ENCODE measurements at regions not wholly inside any gene's neighbourhood (a gene's known extent, or its start where the extent isn't known, plus 50 kb on each side); places are given as distances from the start of the nearest gene placed in this dataset.
"Not testable (repeated sequence)": the region's sequence is repeated elsewhere in the genome, so short reads cannot be mapped to it uniquely, and the experiment has no call there.

DNA sequence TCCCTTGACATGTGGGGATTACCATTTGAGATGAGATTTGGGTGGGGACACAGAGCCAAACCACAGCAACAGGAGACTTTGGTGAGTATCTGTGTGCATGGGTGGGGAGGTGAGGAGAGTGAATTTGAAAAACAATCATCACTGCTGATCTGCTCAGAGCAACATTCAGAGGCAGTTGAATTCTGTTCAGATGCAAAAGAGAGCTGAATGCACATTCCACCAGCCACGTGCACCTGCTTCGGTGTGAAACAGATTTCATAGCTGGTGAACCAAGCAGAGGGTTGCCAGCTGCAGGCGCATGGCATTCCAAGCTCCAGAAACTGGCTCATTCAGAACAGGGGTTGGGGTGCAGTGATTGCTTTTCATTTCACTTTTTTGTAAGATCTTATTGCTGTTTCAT lies 233.1 kb upstream of the FOXF1 start:
- intact Hi-C loops (cut with DNase I), result no loop called here
- Histone ChIP-seq H3K36me3 (no peaks in the 10 kb centered on the region), H3K9ac (ENCODE audit: low read depth in 2 of 2, low read length in 2 of 2) (no peak overlapping the region), H3K27ac (no peak overlapping the region), H3K9me3 (no peaks in the 10 kb centered on the region), H3K27me3 (no peaks in the 10 kb centered on the region), H3K4me1 (no peaks in the 10 kb centered on the region), H3K4me3 (no peak overlapping the region)
- TF ChIP-seq, protein P1, sequence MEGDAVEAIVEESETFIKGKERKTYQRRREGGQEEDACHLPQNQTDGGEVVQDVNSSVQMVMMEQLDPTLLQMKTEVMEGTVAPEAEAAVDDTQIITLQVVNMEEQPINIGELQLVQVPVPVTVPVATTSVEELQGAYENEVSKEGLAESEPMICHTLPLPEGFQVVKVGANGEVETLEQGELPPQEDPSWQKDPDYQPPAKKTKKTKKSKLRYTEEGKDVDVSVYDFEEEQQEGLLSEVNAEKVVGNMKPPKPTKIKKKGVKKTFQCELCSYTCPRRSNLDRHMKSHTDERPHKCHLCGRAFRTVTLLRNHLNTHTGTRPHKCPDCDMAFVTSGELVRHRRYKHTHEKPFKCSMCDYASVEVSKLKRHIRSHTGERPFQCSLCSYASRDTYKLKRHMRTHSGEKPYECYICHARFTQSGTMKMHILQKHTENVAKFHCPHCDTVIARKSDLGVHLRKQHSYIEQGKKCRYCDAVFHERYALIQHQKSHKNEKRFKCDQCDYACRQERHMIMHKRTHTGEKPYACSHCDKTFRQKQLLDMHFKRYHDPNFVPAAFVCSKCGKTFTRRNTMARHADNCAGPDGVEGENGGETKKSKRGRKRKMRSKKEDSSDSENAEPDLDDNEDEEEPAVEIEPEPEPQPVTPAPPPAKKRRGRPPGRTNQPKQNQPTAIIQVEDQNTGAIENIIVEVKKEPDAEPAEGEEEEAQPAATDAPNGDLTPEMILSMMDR (IDR thresholded peaks at IDR 0.05), result no peak
- DNase-seq, result no peak

DNA sequence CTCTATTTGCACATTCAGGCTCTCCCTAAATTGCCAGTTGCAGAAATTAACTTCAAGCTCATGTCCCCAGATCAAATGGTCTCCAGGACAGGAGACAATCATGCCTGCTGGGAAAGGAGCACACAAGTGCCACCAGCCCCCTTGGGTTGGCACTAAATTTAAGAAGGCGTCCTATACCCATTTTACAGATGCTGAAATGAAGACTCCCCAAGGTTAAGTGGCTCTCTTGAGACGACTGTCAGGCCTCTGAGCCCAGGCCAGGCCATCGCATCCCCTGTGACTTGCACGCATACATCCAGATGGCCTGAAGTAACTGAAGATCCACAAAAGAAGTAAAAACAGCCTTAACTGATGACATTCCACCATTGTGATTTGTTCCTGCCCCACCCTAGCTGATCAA lies 232.5 kb upstream of the FOXF1 start:
- H3K9me3 ChIP-seq; H3K4me3 ChIP-seq; H3K27ac ChIP-seq; H3K9ac ChIP-seq (ENCODE audit: low read depth in 2 of 2, low read length in 2 of 2); intact Hi-C loops (cut with DNase I); H3K4me1 ChIP-seq; H3K36me3 ChIP-seq; H3K27me3 ChIP-seq: not testable (repeated sequence)
- DNase-seq, result peak; percentile 4

DNA sequence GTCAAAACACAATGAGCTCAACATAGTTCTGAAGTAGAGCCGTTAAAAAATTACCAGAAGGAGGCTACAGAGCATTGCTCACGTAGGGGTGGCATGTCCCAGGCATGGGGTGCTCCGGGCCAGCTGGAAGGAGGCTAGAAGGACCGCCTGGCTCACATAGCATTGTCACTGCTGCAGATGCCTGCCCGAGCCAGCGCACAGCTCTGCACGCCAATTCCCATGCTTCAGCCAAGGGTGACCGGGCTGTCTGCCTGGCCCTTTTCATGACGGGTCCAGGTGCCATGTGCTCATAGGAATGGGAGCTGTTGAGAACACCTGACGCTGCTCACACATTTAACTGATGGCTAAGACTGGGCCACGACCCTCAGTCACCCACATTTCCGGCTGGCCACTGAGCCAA lies 228.9 kb upstream of the FOXF1 start:
- Histone ChIP-seq H3K36me3 (no peaks in the 10 kb centered on the region), H3K4me1 (no peaks in the 10 kb centered on the region), H3K9me3 (no peaks in the 10 kb centered on the region), H3K9ac (ENCODE audit: low read depth in 2 of 2, low read length in 2 of 2) (no peak overlapping the region), H3K27me3 (peaks cover 5% of the 10 kb centered on the region), H3K4me3 (no peak overlapping the region), H3K27ac (no peak overlapping the region)
- TF ChIP-seq, protein P1 (IDR thresholded peaks at IDR 0.05), result no peak
- intact Hi-C loops (cut with DNase I), result no loop called here
- peak; percentile 15 for DNase-seq

DNA sequence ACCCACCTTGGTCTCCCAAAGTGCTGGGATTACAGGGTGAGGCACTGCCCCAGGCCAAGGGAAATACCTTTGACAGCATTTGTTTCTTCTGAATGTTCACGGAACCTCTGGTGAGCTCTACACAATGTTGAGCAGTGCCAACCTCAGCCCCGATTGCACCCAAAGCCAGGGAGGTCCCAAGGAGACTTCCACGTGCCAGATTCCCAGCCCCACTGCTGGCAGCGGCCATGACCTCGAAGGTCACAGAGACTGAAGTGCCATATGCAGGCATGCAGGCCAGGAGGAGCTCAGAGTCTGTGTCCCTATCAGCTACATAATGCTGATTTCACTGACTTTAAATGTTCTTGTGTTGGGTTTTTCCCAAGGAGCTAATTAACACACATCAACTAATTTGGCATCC lies 226.4 kb upstream of the FOXF1 start:
- intact Hi-C loops (cut with DNase I), result no loop called here
- Histone ChIP-seq H3K9me3 (no peaks in the 10 kb centered on the region), H3K4me1 (no peaks in the 10 kb centered on the region), H3K9ac (ENCODE audit: low read depth in 2 of 2, low read length in 2 of 2) (no peak overlapping the region), H3K36me3 (no peaks in the 10 kb centered on the region), H3K27ac (no peak overlapping the region), H3K27me3 (peaks cover 26% of the 10 kb centered on the region), H3K4me3 (no peak overlapping the region)
- DNase-seq, result peak; percentile 6
- TF ChIP-seq, protein P1 (IDR thresholded peaks at IDR 0.05), result no peak

DNA sequence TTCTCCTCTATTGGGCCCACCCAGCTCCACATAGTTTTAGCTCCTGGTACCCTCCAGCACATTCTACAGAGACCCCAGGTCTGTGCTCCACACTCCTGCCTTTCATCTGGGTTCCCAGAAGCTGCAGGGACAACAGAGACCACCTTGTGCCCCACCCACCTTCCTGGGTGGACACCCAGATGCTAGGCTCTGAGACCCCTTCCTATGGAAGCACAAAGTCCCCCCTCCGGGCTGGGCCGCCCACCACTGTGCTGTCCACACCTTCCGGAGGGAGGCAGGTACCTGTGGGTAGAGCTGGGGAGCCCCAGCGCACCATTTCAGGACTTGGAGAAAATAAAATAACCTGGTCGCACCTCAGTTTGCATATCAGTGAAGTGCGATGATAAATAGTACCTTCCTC lies 224.9 kb upstream of the FOXF1 start:
- TF ChIP-seq, protein P1 (IDR thresholded peaks at IDR 0.05), result no peak
- intact Hi-C loops (cut with DNase I), result no loop called here
- DNase-seq, result peak; percentile 11
- Histone ChIP-seq H3K4me1 (no peaks in the 10 kb centered on the region), H3K27me3 (peaks cover 34% of the 10 kb centered on the region), H3K4me3 (no peak overlapping the region), H3K27ac (peak overlapping the region; percentile 17), H3K9ac (ENCODE audit: low read depth in 2 of 2, low read length in 2 of 2) (no peak overlapping the region), H3K36me3 (no peaks in the 10 kb centered on the region), H3K9me3 (no peaks in the 10 kb centered on the region)

DNA sequence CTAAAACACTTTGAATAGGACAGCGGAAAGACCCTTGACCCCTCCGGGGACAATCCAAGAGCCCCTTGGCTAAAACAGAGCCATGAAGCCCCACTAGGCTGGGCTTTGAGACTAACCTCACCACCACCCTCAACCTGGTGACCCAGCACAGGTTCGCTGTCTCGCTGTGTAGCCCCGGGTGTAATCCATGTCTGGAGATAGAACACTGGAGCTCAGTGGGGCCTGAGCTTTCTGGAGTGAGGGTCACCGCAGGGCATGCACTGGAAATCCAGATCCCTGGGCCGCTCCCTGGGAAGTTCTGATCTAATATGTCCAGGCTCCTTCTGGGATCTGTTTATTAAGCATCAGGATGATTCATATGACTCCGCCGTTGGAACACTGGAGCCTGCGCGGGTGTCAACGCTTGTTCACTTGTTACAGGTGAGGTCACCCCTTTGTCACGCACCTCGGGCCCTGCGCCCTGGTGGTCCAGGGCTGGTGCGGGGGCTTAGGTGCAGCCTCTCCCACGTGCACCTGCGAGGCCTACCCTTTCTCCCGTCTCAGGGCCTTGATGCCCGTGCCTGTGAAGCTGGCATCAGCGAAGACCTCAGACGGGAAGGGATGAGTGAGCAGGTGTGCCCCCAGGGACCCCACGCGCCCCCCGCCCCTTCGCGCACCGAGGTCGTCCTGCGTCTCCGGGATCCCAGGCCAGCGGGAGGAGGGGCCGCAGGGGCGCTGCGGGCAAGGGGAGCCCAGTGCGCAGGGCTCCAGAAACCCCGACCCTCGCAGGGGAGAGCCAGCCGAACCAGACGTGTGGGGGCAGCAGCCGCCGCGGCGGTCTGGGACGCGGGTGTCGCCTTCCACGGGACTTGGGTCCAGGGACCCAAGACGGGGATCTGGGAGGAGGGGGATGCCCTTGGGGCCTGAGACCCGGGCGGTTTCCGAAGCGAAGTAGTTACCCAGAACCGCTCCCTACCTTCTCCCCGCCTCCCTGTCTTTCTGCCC lies 224.1 kb upstream of the FOXF1 start:
- Histone ChIP-seq H3K4me3 (no peak overlapping the region), H3K4me1 (no peaks in the 10 kb centered on the region), H3K9ac (ENCODE audit: low read depth in 2 of 2, low read length in 2 of 2) (peak overlapping the region; percentile 34 to 66), H3K9me3 (no peaks in the 10 kb centered on the region), H3K36me3 (no peaks in the 10 kb centered on the region), H3K27ac (peak overlapping the region; percentile 23), H3K27me3 (peaks cover 34% of the 10 kb centered on the region)
- peak; percentile 23 for DNase-seq
- TF ChIP-seq, protein P1 (IDR thresholded peaks at IDR 0.05), result no peak
- intact Hi-C loops (cut with DNase I), result no loop called here

Data from colonic mucosa (tissue), 4 donors.